HEK293 (cell line): ENCODE measurements at regions not wholly inside any gene's neighbourhood (a gene's known extent, or its start where the extent isn't known, plus 50 kb on each side); places are given as distances from the start of the nearest gene placed in this dataset.

Experiments used
- CTCF ChIP-seq: fragments of 450-650 bp; formaldehyde crosslinking; IDR thresholded peaks from 2 replicates; pipeline ENCODE4 v1.5.1; 2016; ENCODE audit warnings: missing biosample characterization, missing genetic modification characterization
- TSHZ1 ChIP-seq: fragments of 450-650 bp; formaldehyde crosslinking; IDR thresholded peaks from 2 replicates; pipeline ENCODE4 v1.5.1; 2016; ENCODE audit warnings: missing biosample characterization, missing genetic modification characterization, borderline replicate concordance
- ZBTB8A ChIP-seq: fragments of 450-650 bp; formaldehyde crosslinking; IDR thresholded peaks from 2 replicates; pipeline ENCODE4 v1.5.1; 2016; ENCODE audit warnings: missing biosample characterization, missing genetic modification characterization
- ZNF184 ChIP-seq: fragments of 450-650 bp; IDR thresholded peaks from 2 replicates; pipeline ENCODE4 v1.5.1; 2018; ENCODE audit warnings: missing biosample characterization, mild to moderate bottlenecking, missing genetic modification characterization

GRCh38 chr1:38561110-38561509 lies 298.5 kb downstream of the RRAGC start:
- TF ChIP-seq TSHZ1 (no peak), CTCF (tag by site-specific recombination) (no peak), ZBTB8A (tag by site-specific recombination) (no peak), ZNF184 (tag by site-specific recombination) (no peak)
